ENCODE measurements at regions not wholly inside any gene's neighbourhood (a gene's known extent, or its start where the extent isn't known, plus 50 kb on each side); places are given as distances from the start of the nearest gene placed in this dataset.

DNA sequence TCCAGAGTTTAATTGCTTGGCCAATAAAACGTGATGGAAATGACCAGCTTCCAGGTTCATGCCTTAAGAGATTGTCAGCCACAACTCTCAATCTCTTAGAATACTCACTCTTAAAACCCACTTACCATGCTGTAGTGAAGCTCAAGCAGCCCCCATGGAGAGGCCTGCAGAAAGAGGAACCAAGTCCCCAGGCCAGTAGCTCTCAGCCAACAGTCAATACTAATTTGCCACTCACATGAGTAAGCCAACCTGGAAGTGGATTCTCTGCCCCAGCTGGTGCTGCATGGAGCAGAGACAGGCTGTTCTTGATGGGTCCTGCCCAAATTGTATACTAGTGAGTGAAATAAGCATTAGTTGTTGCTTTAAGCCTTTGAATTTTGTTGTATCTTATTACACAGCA is 155.9 kb downstream of the OXSM start:
- TF ChIP-seq CTCF (conservative IDR thresholded peaks at IDR 0.05; ENCODE audit: low read depth, low read length) (no peak), EZH2 (IDR thresholded peaks at IDR 0.05; ENCODE audit: low read length, unreplicated experiment) (no peak), EZH2phosphoT487 (IDR thresholded peaks at IDR 0.05; ENCODE audit: borderline replicate concordance, low read length) (no peak)
